GM12891 (cell line): ENCODE measurements at regions not wholly inside any gene's neighbourhood (a gene's known extent, or its start where the extent isn't known, plus 50 kb on each side); places are given as distances from the start of the nearest gene placed in this dataset.

Experiments used
- DNase-seq: peaks from one replicate; pipeline ENCODE4 v3.0.0; 2011; ENCODE audit warnings: low spot score; ENCODE audit not compliant: insufficient read length
- FAIRE-seq: peaks from 2 replicates; lab custom pipeline; 2011; peaks lifted over from hg19 to GRCh38; lab: Jason Lieb, UNC
- PAX5 ChIP-seq: IDR thresholded peaks from 2 replicates; pipeline ENCODE4 v1.6.1; 2011; ENCODE audit warnings: low read length, moderate library complexity, mild to moderate bottlenecking; ENCODE audit not compliant: insufficient read depth, severe bottlenecking
- POLR2A ChIP-seq: IDR thresholded peaks from 2 replicates; pipeline ENCODE4 v1.6.1; 2011; ENCODE audit warnings: low read depth, low read length, control low read depth
- POLR2AphosphoS5 ChIP-seq: IDR thresholded peaks from 2 replicates; pipeline ENCODE4 v1.6.1; 2011; ENCODE audit warnings: low read depth, low read length, control low read depth
- POU2F2 ChIP-seq: IDR thresholded peaks from 2 replicates; pipeline ENCODE4 v1.6.1; 2011; ENCODE audit warnings: low read depth, mild to moderate bottlenecking, control low read depth, low read length, moderate library complexity
- SPI1 ChIP-seq: IDR thresholded peaks from 2 replicates; pipeline ENCODE4 v1.6.1; 2011; ENCODE audit warnings: low read depth, low read length, control low read depth
- TAF1 ChIP-seq: IDR thresholded peaks from 2 replicates; pipeline ENCODE4 v1.6.1; 2011; ENCODE audit warnings: low read depth, low read length, control low read depth

DNA sequence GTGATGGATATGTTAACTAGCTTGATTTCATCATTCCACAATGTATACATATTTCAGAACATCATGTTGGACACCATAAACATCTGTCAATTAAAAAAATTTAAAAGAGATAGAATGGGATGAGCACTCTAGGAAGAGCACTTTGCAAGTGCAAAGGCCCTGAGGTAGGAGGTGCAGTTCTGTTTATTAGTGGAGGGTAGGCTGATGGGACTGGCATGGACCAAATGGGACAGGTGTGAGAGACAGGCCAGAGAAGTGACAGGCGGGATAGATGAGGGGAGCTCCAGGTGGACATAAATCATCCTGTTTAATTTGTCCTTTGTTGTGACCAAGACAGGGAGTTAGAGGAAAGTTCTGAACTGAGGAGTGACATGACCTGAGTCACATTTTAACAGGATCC, 477.9 kb downstream of the TSN start:
- FAIRE-seq = no peak

DNA sequence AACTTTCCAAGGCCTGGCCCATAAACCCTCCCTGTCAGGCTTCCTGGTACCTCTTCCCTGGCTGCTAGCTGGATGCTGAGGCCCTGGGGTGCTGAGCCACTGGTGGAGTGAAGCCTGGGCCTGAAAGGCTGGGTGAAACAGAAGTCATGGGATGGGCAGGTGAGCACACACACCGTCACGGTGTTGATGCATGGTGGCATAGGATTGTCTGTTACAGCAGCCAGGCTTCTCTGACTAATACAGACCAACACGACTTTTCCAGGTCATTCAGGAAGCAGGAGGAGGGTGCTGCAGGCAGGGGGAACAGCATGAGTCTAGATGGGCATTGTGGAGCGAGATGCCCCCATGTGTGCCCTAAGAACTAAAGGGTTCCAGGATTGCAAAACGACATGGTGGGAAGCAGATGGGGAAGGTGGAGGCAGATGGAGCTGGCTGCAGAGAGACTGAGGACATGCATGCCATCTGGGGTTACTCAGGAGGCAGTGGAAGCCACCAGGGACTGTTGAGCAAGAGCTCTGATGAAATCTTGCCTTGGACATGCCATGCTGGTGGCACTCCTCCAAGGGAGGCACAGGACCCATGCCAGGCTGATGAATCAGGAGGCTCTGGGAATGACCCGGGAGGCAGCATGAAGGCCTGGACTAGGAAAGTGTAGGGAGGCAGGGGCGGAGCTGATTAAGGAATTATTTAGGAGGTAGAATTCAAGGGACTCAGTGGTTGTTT, 480.9 kb downstream of the TSN start:
- DNase-seq (no peak), FAIRE-seq (no peak)

More for the DNA sequence above, 477.9 kb downstream of the TSN start:
- no peak for TF ChIP-seq POLR2AphosphoS5
- no peak for TF ChIP-seq POU2F2
- no peak for TF ChIP-seq PAX5
- no peak for TF ChIP-seq SPI1
- TF ChIP-seq POLR2A = no peak
- no peak for TF ChIP-seq TAF1
- DNase-seq = no peak

DNA sequence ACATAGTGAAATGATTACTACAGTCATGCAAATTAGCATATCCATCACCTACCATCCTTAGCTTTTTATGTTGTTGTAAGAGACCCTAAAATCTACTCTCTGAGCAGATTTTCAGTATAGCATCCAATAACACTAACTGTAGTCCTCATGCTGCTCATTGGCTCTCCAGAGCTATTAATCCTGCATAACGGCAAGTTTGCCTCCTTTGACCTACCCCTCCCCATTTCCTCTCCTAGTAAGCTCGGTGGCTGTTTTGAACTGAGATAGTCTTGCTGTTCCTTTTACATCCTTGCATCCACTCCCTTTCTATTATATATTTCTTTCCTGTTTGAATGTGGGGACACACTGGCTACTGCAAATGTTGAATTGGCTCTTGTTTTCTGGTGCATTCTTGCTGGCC, 481.5 kb downstream of the TSN start:
- DNase-seq (no peak), FAIRE-seq (no peak)
- TF ChIP-seq PAX5 (no peak), POU2F2 (no peak)

More for the DNA sequence above, 480.9 kb downstream of the TSN start:
- TF ChIP-seq PAX5 = no peak
- TF ChIP-seq POLR2AphosphoS5 = no peak
- TF ChIP-seq POU2F2 = no peak
- TF ChIP-seq TAF1 = no peak
- TF ChIP-seq SPI1 = no peak
- TF ChIP-seq POLR2A = no peak

DNA sequence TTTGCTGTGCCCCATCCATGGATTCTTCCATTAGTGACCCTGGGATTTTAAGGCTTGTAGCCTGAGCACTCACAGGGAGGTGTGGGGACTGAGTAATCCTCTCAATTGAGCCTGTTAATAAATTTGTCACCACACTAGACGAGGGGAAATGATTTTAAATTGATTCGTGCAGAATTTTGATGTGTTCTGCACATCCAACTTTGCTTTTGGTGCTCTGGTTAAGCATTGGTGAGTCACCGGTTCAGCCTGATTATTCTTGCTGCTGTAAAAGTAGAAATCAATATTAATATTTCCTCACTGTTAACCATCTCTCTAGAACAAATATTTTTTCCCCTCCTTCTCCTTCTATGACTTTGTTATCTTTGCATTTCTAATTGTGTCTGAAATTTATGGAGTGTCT, 482.0 kb downstream of the TSN start:
- TF ChIP-seq POU2F2 = no peak
- TF ChIP-seq PAX5 = no peak
- FAIRE-seq = no peak
- no peak for DNase-seq

DNA sequence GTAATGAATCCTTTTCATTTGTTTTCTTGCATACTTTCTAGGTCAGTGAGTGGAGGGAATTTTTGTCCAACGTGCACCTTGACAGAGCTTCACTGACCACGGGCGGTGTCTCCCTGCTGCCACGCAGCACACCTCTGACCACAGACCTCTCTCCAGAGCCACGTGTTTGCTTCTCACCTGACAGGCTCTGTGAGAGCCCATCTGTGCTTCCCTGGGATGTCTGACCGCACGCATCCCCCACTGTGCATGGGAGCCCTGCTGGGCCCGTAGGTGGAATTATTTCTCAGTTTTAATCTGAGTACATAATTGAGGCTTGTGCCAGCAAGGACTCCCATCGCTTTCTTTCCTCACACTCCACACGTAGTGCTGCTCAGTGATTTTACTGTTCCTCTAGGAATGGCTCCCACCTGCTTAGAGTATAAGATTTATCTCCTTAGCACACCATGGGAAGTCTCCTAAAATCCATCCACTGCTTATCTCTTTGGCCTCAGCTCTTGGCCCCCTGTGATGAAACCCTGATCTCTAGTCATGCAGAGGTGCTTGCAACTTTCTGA, 482.6 kb downstream of the TSN start:
- no peak for DNase-seq
- TF ChIP-seq SPI1 (no peak), TAF1 (no peak), POU2F2 (no peak), PAX5 (no peak), POLR2AphosphoS5 (no peak), POLR2A (no peak)
- FAIRE-seq = no peak

DNA sequence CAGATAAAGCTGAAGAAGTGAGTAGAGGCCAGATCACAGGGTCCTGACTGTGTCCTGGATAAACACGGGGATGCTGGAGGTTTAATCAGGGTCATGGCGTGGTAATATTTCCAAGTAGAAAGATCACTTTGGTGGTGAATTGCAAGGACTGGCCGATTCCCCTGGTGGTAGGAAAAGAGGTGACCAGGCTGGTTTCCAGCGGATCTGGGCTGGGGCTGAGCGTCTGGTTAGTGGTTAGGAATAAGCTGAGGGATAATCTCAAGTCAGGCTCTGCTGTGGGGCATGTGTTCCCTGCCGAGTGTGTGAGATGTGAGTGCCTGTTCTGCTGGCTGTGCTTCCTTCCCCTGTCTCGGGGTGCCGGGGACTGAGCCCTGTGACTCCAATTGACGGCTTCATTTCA, 484.0 kb downstream of the TSN start:
- TF ChIP-seq POLR2A (no peak), PAX5 (no peak), TAF1 (no peak), SPI1 (no peak), POLR2AphosphoS5 (no peak)
- FAIRE-seq = no peak

DNA sequence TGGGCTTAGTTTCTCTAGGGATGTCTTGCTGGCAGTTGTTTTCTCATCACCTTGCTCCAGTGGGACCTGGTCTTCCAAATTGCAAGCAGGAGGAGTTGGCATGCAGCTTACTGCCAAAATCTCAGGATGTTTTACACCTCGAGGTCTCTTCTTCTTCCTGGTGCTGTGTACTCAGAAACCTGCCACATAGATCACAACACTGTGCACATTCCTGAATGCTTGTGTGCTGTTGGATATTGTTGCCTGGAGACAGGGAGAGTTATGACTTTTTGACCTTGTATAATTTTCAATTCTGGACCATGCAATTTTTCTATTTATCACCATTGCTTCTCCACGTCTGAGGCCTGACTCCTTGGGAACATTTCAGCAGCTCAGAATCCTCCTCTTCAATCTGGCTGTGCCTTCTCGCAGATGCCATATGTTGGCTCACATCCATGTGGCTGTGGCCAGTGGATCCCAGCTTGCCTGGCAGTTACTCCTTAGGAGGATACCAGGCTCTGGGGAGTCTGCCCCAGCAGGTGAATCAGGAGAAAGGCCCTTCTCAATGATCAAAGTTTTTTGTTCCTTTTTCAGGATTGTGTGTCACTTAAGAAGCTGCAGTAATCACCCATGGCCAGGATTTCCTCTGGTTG, 489.3 kb downstream of the TSN start:
- no peak for FAIRE-seq
- no peak for DNase-seq
- no peak for TF ChIP-seq TAF1
- no peak for TF ChIP-seq POU2F2
- TF ChIP-seq PAX5 = no peak
- no peak for TF ChIP-seq POLR2A
- no peak for TF ChIP-seq SPI1
- no peak for TF ChIP-seq POLR2AphosphoS5

More for the DNA sequence above, 484.0 kb downstream of the TSN start:
- DNase-seq = no peak

DNA sequence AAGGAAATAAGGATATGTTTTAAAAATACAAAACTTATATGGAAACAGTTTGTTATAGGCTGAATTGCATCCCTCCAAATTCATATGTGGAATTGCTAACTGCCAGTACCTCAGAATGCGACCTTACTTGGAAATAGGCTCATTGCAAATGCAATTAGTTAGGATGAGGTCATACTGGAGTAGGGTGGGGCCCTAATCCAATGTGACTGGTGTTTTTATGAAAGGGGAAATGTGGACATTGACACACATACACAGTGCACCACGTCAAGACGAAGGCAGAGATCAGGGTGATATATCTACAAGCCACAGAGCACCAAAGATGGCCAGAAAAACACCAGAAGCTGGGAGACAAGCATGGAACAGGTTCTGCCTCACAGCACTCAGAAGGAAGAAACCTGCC, 494.2 kb downstream of the TSN start:
- DNase-seq = no peak
- TF ChIP-seq SPI1 = no peak
- TF ChIP-seq TAF1 = no peak
- TF ChIP-seq PAX5 = no peak
- FAIRE-seq = no peak

DNA sequence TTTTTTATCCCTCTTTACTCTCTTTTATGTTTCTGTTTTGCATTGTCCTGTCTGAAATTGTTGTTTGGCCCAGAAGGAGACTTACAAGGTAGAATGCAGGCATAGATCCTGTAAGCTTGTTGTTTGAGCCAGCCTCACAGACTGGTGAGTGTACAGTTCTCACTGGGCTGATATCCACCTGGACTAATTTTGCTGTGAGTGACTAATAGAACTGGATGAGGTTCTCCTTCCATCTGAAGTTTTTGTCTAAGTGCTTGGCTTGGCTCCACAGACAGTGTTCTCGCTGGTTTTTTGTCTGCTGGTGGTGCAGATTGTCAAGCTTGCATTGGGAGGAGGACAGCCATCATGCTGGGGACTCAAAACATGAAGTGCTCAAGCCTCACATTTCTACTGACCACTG, 495.7 kb downstream of the TSN start:
- TF ChIP-seq POLR2A = no peak
- TF ChIP-seq POU2F2 = no peak
- DNase-seq = no peak
- FAIRE-seq = no peak

DNA sequence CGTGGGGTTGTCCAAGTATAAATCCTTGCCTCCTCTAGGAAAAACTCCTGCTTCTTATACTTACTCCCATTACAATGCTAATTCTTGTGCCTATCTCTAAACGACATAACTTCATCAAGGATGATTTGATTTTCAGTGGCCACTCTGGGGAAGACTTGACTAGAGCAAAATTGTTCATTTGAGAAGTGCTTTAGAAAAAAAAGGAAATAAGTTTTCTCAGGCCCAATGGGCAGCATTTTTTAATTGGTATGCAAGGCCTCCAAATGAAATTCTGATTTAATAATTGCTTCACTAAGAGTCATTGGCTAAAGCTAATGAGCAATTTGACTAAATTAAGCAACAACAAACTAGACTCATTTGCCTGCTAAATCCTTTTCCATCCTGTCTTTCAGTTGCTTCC, 496.1 kb downstream of the TSN start:
- FAIRE-seq (no peak), DNase-seq (no peak)
- TF ChIP-seq POLR2A (no peak), PAX5 (no peak), TAF1 (no peak), POU2F2 (no peak), SPI1 (no peak), POLR2AphosphoS5 (no peak)

DNA sequence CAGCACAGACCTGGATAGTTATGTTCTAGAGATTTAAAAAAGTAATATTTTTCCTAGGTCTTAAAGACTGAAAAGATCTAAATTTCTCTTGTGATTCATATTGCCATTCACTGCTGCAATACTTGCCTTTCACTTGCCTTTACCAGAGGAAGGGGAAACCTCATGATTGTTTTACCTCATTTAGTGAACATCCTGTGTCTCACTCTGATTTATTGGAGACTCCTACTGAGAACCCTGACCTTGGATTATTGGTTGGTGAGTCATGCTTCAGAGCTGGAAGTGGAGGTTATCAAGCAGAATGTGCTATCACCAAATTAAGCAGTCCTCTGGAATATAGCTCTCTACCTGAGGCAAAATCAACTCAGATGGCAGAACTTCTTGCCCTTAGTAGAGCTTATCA, 500.5 kb downstream of the TSN start:
- no peak for DNase-seq
- no peak for FAIRE-seq
- TF ChIP-seq POLR2A = no peak
- TF ChIP-seq TAF1 = no peak
